NCI-H2227 (cell line): ENCODE measurements at regions not wholly inside any gene's neighbourhood (a gene's known extent, or its start where the extent isn't known, plus 50 kb on each side); places are given as distances from the start of the nearest gene placed in this dataset.

ENCODE experiments used
- DNase-seq: peaks from one replicate; lab custom pipeline; 2025; ENCODE audit not compliant: unreplicated experiment; lab: John Stamatoyannopoulos, UW

DNA sequence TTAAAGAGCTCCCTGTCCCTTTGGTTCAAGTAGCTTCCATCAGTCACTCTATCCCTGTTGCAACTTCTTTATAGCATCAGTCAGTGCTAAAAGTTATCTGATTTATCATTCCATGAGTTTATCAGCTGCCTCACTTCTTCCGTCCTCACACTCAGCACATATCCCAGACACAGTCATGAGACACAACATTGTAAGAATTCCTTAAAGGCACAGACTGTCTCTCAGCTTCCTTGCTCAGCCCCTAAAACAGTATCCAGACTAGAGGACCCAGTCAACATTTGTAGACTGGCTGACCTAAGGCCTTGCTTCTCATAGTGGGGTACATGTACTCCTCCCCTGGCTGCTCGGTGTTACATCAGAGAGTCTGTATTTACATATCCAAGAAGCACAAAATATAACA is 164.9 kb upstream of the ADGRL2 start:
- DNase-seq: no peak

DNA sequence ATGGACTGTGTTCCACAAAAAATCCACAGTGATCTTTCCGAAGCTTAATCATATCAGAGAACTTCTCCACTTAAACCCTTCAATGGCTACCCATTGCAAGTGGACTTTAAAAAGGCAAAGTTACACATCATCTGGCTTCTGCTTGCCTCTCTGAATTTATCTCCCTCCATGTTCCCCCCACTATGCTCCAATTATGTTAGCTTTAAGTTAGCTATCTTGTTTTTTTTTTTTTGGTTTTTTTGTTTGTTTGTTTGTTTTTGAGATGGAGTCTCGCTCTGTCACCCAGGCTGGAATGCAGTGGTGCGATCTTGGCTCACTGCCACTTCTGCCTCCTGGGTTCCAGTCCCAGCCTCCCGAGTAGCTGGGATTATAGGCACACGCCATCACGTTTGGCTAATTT is 166.4 kb upstream of the ADGRL2 start:
- no peak for DNase-seq

DNA sequence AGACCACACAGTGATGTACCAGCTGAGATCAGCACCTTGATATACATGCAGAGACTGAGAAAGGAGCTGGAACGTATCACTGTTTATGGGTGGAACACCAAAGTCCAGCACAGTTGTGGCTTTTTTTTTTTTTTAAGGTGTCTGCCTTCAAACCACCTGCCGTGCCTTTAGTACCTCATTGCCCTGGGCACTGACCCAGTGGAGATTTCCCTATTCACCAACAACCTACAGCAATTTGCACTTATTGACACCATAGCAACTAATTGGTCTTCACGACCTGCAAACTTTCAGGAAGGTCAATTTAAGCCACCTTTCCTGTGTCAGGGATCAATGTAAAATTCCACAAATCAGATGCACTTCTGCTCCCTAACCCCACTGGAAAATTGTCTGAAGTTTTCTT is 181.6 kb upstream of the ADGRL2 start:
- no peak for DNase-seq

DNA sequence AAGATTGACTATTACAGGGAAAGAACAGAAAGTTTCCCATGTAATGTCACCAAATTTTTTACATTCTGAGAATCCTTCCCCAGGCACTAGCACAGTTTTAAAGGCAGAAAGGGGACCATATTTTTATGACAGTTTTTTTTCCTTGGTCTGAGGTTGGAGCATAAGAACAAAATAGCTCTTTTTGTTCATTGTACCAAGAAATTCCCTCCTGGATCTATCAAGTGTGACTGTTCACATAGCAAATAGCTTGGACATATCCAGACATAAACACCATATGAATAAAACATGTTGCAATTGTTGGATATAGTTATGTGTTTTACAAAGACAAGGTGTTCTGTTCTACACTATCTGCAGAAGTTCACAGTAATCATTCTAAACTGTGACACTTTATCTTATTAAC is 182.4 kb upstream of the ADGRL2 start:
- DNase-seq: no peak

DNA sequence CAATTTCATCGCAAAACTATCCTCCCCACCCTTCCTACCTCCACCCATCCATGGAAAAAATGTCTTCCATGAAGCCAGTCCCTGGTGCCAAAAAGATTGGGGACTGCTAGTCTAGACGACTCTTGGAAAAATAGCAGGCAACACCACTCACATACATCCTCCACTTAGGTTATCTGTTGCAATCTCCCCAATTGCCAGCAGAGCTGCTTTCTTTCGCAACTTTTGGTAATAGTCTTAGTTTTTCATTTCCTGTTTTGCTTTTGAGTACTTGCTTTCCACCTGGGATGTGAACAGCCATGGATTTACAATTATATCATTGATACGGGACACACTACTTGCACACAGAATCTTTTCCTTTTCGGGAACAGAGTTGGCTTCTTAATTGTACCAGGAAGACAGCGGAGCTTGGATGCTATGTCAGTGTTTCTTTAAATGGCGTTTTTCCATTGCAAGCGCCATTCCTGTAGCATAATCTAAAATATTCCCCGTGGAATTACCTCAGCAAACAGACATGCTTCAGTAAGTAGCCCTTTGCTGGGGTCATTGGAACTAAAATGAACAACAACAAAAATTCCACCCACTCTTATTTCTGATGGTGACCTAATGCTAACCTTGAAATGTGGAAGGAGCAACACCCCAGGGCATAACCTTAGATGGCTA is 183.3 kb upstream of the ADGRL2 start:
- no peak for DNase-seq

DNA sequence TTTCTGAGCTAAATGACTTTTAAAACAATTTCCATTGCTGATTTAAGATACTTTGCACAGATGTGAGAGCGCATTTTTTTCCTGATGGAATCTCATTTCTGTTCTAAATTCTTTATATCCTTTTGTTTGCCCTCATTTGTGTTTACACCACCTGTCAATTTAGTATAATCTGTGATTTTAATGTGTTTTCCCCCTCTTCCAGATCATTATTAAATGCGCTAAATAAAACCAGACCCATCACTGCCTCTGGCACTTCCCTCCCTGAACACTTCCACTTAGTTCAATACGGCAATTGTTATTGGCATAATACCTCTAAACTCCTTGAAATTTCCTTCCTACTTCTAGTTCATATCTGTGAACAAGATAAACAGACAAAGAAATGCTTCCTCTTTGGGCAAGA is 186.9 kb upstream of the ADGRL2 start:
- no peak for DNase-seq

DNA sequence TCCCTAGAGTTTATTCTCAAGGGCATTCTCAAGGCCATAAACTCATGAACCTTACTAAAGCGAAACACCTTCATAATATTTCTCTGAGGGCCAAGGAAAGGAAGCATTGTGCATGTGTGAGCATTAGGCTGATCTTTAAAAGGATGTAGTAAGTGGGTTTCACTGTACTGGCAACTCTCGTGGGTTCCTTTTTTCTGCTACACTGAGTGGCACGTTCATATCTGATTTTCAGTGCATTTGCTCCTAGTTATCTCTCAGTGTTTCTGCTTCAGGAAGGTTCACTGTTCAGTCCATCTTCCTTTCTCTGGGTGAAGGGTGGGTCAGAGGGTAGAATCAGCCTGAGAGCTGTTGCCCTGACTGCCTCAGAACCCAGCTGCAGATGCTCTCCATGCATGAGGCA is 192.8 kb upstream of the ADGRL2 start:
- DNase-seq: no peak

DNA sequence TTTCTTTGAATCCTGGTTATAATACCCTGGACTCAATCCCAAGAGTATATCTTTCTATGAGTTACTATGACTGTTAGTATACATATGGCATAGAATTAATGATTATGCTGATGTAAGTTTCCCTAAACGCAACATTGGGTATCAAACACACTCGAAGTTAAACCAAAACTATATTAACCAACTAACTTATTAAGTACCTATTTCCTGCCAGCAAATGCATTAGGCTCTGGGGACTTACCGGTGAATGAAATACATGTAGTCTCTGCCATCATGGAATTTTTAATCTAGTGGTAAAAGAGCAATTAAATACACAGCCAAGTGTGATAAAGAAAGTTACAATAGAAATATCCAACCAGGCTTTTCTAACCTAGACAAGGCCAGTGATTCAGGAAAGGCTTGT is 193.6 kb upstream of the ADGRL2 start:
- DNase-seq: no peak

DNA sequence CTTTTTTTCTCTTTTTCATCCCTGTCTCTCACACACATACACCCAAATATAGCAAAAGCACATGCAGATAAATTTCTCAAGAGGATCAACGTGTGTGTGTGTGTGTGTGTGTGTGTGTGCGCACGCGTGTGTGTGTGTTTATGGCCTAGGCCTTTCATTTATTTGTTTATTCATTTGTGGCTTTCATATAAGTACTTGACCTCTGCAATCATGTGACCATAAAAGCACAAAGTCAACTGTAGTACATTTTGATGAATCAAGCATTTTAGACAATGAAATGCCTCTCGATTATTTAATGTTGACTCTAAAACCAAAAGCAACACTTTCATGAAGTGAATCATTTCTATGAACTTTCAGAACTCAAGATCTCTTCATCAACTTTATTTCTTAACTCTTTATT is 194.1 kb upstream of the ADGRL2 start:
- no peak for DNase-seq

DNA sequence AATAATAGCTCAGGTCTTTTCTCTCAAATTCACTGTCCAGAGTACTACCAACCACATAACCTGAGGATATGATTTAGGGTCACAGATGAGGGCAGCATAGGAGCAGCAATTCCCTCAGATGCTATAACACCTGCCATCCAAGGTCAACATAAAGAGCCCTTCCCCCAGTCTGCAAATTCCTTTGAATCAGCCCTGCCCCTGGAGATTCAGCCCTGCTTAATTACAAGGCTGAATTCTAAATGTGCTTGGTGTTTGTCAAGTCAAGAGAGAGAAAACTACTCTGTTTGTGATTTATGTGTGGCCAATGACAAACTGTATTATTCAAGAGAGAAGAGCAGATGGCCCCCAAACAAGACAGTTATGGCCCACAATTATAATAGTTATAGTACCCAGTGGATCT is 195.7 kb upstream of the ADGRL2 start:
- peak; percentile 60 for DNase-seq

DNA sequence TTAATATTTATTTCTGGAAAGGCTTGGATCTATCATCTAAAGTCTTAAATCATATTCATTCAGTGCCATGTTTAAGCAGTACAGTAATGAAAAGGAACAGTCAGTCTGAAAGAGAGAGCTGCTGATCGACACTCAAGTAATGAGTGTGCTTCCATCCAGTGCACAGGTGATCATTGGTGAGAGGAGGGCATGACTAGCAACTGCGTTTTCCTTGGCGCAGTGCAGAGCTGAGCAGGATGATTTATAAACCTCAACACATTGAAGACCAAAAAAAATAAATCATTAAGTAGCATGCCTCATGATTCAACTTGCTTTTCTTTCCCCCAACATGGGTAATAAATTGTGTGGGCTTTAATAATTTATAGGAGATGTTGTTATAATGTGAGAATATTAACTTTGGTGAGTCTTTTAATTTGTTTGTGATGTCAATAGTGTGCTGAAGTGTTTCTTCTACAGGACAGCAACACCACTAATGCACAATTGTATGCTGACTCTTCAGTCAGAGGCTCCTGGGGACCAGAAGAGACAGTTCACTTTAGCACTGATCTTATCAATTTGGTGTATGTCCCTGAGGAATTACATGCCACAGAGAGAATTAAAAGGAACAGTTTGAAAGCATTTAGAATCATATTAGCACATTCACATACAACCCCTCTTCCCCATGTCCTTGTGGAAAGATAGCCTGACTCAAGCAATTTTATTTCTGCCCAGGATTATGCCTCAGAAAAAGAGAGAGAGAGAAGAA is 199.7 kb upstream of the ADGRL2 start:
- no peak for DNase-seq

DNA sequence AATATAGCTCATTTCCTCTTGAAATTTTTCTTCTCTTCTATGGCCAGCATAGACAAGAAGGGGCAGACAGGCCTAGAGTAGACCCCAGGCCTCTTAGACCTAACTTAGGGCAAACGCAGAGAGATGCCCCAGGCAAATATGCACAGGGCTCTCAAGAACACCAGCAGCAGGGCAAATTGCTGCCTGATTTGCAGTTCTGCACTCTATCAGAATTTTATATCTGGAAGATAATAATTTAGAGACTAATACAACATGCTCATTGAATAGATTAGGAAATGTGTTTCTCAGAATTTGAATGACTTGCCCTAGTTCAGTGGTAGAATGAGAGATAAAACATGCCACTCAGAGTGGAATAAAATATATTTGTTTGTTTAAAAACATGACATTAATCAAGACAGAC is 200.4 kb upstream of the ADGRL2 start:
- no peak for DNase-seq

DNA sequence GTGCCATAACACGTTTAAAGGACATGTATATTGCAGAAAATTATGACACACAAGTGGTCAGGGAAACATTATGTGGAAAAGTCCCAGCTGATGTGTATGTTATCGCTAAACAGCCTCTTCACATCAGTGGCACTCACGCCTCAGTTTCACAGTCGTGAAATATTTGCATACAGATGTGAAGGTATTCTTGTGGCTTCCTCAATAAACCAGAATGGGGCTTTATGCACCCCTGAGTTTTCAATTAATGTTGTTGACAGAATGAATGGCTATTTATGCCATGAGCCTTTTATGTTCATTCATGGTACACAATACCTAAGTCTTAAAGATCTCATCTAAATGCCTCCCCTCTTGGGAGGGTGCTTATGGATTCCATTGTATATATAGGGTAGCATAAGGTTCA is 202.1 kb upstream of the ADGRL2 start:
- no peak for DNase-seq

DNA sequence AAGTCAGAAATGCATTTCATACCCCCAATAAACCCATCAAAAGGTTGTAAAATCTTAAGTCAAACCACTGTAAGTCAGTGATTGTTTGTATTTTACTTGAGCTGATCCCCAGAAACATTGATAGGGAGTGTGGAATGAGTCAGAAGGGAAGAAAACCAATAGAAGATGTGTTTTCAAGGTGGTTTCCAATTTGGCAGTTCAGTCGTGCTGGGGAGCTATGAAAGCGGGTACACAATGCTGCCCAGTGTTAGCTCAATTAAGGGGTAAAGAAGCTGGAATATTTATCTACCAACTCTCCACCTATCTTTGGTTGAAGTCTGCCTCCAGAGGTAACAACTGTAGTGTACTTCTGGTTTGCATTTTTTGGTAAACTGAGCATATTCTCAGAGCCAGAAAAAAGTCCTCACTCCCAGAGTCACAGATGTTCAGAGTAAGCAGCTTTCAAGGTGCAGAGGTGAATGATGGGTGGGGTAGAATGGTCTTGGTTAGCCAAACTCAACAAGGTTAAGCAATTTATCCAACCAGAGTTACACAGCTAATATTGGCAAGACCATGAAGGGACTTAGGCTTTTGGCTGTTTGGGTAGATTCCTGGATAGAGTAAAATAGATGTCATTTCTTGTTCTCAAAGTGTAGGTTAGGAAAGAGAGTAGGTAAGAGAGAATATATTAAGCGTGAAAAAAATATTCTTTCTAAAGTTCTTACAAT is 202.9 kb upstream of the ADGRL2 start:
- DNase-seq: no peak

DNA sequence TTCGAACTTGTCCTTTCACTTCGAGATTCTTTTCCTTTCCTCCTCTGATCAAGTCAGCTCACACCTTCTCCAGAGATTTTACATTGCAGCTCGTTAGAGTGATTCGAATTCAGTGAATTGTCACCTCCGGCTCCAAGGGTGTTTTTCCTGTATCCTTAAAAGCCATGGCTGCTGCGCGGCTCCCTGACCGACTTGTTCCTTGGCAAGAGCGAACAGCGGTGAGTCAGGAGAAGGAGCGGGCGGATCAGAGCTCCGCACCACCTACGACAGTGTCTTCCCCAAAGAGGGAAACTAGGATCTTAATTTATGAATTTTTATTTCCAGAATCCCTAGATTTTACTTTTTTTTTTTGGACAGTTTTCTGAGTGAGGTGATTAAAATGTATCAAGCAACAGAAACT is 204.4 kb upstream of the ADGRL2 start:
- no peak for DNase-seq

DNA sequence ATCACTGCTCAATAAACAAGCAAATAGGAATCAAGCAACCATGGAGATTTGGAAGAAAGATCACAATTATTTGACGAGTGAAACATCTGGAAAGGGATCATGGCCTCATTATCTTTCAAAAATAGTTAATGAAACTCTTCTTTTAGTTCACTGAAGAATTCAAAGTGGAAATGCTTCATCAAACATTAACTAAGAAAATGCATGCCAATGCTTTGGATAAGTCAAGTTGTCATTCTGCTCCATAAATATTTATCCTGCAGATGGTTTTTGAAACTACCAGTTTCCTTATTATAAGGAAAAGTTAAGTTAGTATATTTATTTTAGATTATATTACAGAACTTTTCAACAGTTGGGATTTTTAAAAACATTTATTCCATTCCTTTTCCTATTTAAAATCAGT is 206.5 kb upstream of the ADGRL2 start:
- DNase-seq: no peak

DNA sequence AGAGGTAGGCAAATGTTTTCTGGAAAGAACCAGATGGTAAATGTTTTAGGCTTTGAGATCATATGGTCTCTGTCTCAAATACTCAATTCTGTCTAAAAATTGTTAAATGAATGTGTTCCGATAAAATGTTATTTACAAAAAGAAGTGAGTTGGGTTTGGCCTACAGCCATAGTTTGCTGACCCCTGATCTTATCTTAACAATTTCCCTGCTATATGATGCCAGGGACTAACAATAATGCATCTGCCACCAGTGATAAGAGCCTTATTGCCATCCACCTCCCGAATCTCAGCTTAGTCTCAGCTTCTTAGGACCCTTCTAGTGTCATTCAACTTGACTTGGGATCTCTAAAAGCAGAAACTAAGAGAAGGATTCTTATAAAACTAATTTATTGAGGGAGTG is 208.5 kb upstream of the ADGRL2 start:
- no peak for DNase-seq

DNA sequence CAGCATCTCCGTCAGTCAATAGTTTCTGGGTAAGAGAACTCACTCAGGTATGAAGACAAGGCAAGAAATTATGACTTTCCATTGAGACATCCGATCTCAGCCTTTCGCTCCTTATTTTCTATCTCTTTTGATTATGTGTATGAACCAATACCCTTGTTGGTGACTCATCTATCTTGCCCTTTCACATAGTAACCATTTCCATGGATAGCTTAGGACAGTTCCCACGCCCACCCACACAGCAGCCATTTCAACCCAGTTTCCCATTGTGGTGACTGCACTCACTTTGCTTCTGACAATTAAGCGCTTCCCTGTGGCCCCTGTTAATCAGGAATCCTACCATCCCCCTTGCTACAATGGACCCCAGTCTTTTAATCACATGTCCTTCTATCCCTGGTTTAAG is 210.6 kb upstream of the ADGRL2 start:
- no peak for DNase-seq

DNA sequence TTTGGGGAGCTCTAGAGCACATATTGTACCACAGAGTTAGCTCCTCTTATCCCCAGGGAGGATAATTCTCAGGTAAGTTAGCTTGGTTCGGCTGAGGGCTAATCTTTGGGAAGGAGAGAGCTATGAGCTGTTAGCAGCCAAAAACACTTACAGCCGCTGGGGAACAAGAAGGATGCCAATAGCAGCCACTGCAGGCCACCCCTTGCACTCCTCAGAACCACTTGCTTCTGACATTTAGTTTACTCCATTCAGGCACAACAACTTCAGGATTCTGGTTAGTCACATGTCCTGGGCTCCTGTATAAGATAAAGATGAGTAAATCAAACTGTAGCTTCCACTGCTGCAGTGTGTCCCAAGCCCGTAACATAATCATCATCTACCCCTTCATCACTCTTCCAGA is 212.6 kb upstream of the ADGRL2 start:
- no peak for DNase-seq

DNA sequence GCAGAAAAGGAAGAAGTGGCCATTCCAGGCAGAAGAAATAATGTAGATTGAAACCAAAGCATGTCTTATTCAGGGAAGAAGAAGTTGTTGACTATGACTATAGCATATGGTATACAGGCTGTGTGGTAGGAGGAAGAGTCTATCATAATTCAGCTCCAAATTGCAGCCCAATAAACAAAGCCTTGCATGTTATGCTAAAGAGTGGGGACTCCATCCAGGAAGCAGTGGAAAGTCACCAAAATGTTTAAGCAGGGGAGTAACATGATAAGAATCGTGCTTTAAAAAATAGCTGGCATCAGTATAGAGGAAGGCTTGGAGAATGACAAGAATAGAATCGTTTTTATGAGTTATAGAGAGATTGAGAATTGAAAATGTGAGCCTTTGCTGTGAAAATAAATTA is 213.3 kb upstream of the ADGRL2 start:
- no peak for DNase-seq

DNA sequence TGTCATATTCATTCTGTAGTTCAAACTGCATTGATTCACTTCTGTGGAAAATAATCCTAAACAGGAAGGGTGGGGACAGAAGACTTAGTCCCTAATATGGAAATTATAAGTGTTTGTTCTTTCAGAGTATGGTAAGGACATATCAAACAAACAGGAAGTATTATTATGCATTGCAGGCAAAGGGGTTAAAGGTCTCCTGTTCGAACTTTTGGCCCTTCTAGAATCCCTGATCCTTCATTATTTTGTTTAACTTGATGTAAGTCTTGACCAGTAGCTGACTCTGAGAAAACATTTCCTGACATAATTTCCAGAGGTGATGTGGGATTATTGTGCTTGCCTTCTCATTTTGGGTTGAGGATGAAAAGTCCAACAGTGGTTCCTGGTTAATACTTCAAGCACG is 215.4 kb upstream of the ADGRL2 start:
- DNase-seq: no peak

DNA sequence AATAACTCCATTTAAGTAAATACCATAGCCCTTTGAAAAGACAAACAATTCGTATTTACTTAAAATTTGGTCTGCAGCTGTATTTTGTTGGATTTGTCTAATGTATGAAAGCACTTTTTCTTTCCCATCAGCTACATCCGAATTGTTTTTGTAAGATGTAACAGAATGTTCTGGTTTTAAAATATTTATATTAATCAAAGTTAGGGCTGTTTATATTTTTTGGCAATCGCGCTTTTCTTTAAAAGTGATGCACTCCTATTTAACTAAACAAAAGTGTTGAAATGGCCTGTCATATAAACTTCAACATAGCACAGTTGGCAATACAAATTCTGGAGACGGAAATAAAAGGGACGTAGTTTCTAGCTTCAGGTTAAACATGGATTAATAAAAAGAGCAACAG is 216.3 kb upstream of the ADGRL2 start:
- DNase-seq: no peak
